Common myeloid progenitor, CD34-positive (primary cell): ENCODE measurements at regions not wholly inside any gene's neighbourhood (a gene's known extent, or its start where the extent isn't known, plus 50 kb on each side); places are given as distances from the start of the nearest gene placed in this dataset.
"Not testable (repeated sequence)": the region's sequence is repeated elsewhere in the genome, so short reads cannot be mapped to it uniquely, and the experiment has no call there.

Experiments used
- CTCF ChIA-PET: fragments of 350-600 bp; sonication (Branson Sonifier 250); formaldehyde crosslinking; loops from one replicate; lab custom pipeline; 2021; ENCODE audit warnings: antibody characterized with exemption; lab: Charles Lee
- POLR2A ChIA-PET: fragments of 350-600 bp; sonication (Branson Sonifier 250); formaldehyde crosslinking; loops from one replicate; lab custom pipeline; 2021; ENCODE audit warnings: antibody characterized with exemption; lab: Charles Lee
- DNase-seq, 3 donors: peaks; one replicate each; pipeline versions ENCODE4 v3.0.0 to v3.0.0-alpha.2; 2013
- H3K27ac ChIP-seq, 2 experiments: 1 replicate in 1 of 2; 2 replicates in 1 of 2; pipeline ENCODE4 v1.7.0; 2013; ENCODE audit warnings: inconsistent platforms in 2 of 2, low read length in 2 of 2, mild to moderate bottlenecking in 2 of 2, low read depth in 1 of 2, moderate library complexity in 1 of 2; ENCODE audit not compliant: severe bottlenecking in 2 of 2, insufficient read depth in 1 of 2, poor library complexity in 1 of 2
- H3K27me3 ChIP-seq, 5 experiments: replicated peaks in 2 of 5; 1 replicate in 3 of 5; 2 replicates in 2 of 5; pipeline versions ENCODE4 v1.6.1 to v1.7.0; 2013; ENCODE audit warnings: low read length in 4 of 5, mild to moderate bottlenecking in 2 of 5, moderate library complexity in 2 of 5, inconsistent platforms in 1 of 5; ENCODE audit not compliant: insufficient read depth in 5 of 5, control insufficient read depth in 4 of 5
- H3K36me3 ChIP-seq, 4 experiments: 1 replicate in 2 of 4; 2 replicates in 2 of 4; pipeline versions ENCODE4 v1.6.1 to v1.7.0; 2013; ENCODE audit warnings: low read length in 3 of 4, control low read depth in 1 of 4, mild to moderate bottlenecking in 1 of 4; ENCODE audit not compliant: control insufficient read depth in 4 of 4, insufficient read depth in 4 of 4
- H3K4me1 ChIP-seq, 4 experiments: 1 replicate in 3 of 4; 2 replicates in 1 of 4; pipeline versions ENCODE4 v1.6.1 to v1.7.1; 2013; ENCODE audit warnings: low read length in 3 of 4, mild to moderate bottlenecking in 3 of 4, control low read depth in 1 of 4, inconsistent platforms in 1 of 4, moderate library complexity in 1 of 4; ENCODE audit not compliant: control insufficient read depth in 4 of 4, insufficient read depth in 4 of 4; ENCODE audit errors: control extremely low read depth in 1 of 4
- H3K4me3 ChIP-seq, 7 experiments: 1 replicate in 4 of 7; 2 replicates in 3 of 7; pipeline versions ENCODE4 v1.5.1 to v1.7.0; 2013; ENCODE audit warnings: mild to moderate bottlenecking in 7 of 7, low read length in 6 of 7, moderate library complexity in 6 of 7, inconsistent platforms in 2 of 7, low read depth in 2 of 7, control low read depth in 1 of 7; ENCODE audit not compliant: insufficient read depth in 4 of 7, control insufficient read depth in 1 of 7; ENCODE audit errors: extremely low read depth in 1 of 7
- H3K9me3 ChIP-seq, 5 experiments: 1 replicate in 4 of 5; 2 replicates in 1 of 5; pipeline versions ENCODE4 v1.6.1 to v1.7.1; 2013; ENCODE audit warnings: low read length in 4 of 5, mild to moderate bottlenecking in 2 of 5, inconsistent platforms in 1 of 5, low read depth in 1 of 5, moderate library complexity in 1 of 5; ENCODE audit not compliant: control insufficient read depth in 4 of 5, insufficient read depth in 2 of 5; ENCODE audit errors: control extremely low read depth in 1 of 5
- WGBS: methylation state at CpG from one replicate; pipeline ENCODE4 v1.1.5; 2013; ENCODE audit not compliant: insufficient coverage; 5-methylcytosine and 5-hydroxymethylcytosine counted together

- no peaks in the 10 kb centered on the region for H3K36me3 ChIP-seq
- 67% methylated on average over 1 of the region's 3 CpGs for WGBS
- peak overlapping the region in 5 of 7 experiments; percentile 9 to 58 (median 30) for H3K4me3 ChIP-seq
- POLR2A ChIA-PET, result no interaction called here
- peaks cover 0 to 4% (median 0%) of the 10 kb centered on the region in 4 experiments for H3K4me1 ChIP-seq
- CTCF ChIA-PET, result interaction anchor here (0.7 kb wide), 1 partner anchor 13 kb away, joined by 3 read pairs; no protein-coding TSS in a partner anchor
- H3K27ac ChIP-seq, result peak overlapping the region; percentile 59 to 76
- H3K27me3 ChIP-seq, result no peaks in the 10 kb centered on the region
- peaks cover 0 to 15% (median 9%) of the 10 kb centered on the region in 5 experiments for H3K9me3 ChIP-seq
- DNase-seq, result peak in 2 of 3 donors; percentile 21 to 37
Measured at GRCh38 chr2:61670591-61671501, 132.7 kb upstream of the XPO1 start.

DNA sequence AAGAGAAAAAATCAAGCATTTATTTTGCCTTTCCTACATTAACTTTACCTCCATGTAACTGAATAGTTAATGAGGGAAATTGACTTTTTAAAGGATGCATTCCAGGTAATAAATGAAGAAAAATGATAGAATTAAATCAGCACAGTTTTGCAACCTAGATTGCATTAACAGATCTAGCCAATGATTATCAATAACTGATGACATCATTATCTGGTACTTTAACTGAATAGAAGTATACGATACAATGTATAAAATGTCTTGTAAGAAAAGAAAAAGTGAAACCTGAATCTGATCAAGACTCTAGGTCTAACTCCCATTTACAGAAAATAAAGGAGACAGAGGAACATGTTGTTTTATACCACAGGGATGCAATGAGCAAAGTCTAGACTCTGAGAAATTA lies 126.0 kb upstream of the XPO1 start:
- CTCF ChIA-PET, result interaction anchor here (0.7 kb wide), 1 partner anchor 16 kb away, joined by 3 read pairs; no protein-coding TSS in a partner anchor
- DNase-seq, result no peak

DNA sequence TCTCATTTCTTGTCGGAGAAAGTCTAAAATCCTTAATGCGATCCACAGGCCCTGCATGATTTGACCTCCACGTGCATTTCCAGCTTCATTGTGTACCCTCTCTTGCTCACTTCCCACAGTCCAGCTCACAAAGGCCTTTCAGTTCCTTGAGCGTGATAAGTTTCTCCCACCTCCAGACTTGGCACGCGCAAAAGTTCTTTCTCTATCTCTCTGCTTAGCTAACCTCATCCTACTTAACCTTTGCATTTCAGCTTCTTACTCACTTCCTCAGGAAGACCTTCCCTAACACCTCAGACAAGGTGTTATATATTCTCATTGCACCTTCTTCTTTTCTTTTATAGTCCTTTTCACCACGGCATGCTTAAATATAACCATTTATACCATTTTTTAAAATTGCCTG lies 124.8 kb upstream of the XPO1 start:
- no peaks in the 10 kb centered on the region for H3K4me1 ChIP-seq
- H3K27ac ChIP-seq, result no peak overlapping the region
- no peak overlapping the region for H3K4me3 ChIP-seq
- ChIA-PET POLR2A (no interaction called here), CTCF (no interaction called here)
- no peaks in the 10 kb centered on the region for H3K36me3 ChIP-seq
- no peaks in the 10 kb centered on the region for H3K27me3 ChIP-seq
- no peak for DNase-seq
- 94% methylated on average over 6 of the region's 7 CpGs for WGBS
- H3K9me3 ChIP-seq, result no peaks in the 10 kb centered on the region

More for the DNA sequence above, 126.0 kb upstream of the XPO1 start:
- Histone ChIP-seq H3K9me3 (no peaks in the 10 kb centered on the region), H3K4me3 (no peak overlapping the region), H3K27me3 (no peaks in the 10 kb centered on the region), H3K4me1 (no peaks in the 10 kb centered on the region), H3K36me3 (no peaks in the 10 kb centered on the region), H3K27ac (no peak overlapping the region)
- POLR2A ChIA-PET, result no interaction called here
- no CpG with 5 or more reads among the region's 1 CpG for WGBS

GRCh38 chr2:61660511-61661388 lies 122.6 kb upstream of the XPO1 start:
- Histone ChIP-seq H3K36me3 (no peaks in the 10 kb centered on the region), H3K9me3 (no peaks in the 10 kb centered on the region), H3K27me3 (no peaks in the 10 kb centered on the region), H3K4me3 (no peak overlapping the region), H3K4me1 (no peaks in the 10 kb centered on the region), H3K27ac (no peak overlapping the region)
- 50% methylated on average over 1 of the region's 4 CpGs for WGBS
- DNase-seq, result no peak
- ChIA-PET POLR2A (no interaction called here), CTCF (interaction anchor here (1.0 to 1.8 kb wide), 6 partner anchors 9 to 526 kb away, joined by 3 to 5 read pairs (median 4); no protein-coding TSS in a partner anchor)

- Histone ChIP-seq H3K27ac (no peak overlapping the region), H3K4me3 (peak overlapping the region in 1 of 7 experiments; percentile 42), H3K27me3 (no peaks in the 10 kb centered on the region), H3K9me3 (no peaks in the 10 kb centered on the region), H3K36me3 (no peaks in the 10 kb centered on the region), H3K4me1 (no peaks in the 10 kb centered on the region)
- ChIA-PET POLR2A (interaction anchor here (0.6 kb wide), 1 partner anchor 95 kb away, joined by 7 read pairs; no protein-coding TSS in a partner anchor), CTCF (interaction anchor here (0.6 to 1.8 kb wide), 6 partner anchors 10 to 524 kb away, joined by 3 to 6 read pairs (median 4); no protein-coding TSS in a partner anchor)
- DNase-seq, result peak; percentile 35 to 52 (median 46)
- 100% methylated on average over 1 of the region's 3 CpGs for WGBS
Measured at GRCh38 chr2:61658841-61659780, 121.0 kb upstream of the XPO1 start.

DNA sequence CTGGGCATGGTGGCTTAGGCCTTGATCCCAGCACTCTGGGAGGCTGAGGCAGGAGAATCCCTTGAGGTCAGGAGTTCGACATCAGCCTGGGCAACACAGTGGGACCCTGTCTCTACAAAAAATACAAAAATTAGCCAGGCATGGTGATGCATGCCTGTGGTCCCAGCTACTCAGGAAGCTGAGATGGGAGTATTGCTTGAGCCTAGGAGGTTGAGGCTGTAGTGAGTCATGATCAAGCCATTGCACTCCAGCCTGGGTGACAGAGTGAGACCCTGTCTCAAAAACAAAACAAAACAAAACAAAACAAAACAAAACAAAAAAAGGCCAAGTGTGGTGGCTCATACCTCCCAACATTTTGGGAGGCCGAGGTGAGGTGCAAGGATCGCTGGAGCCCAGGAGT lies 111.8 kb upstream of the XPO1 start:
- H3K9me3 ChIP-seq, result peaks cover 0 to 13% (median 9%) of the 10 kb centered on the region in 5 experiments
- H3K36me3 ChIP-seq, H3K27ac ChIP-seq, H3K4me3 ChIP-seq, DNase-seq, POLR2A ChIA-PET, H3K27me3 ChIP-seq, CTCF ChIA-PET, H3K4me1 ChIP-seq: not testable (repeated sequence)
- 100% methylated on average over 2 of the region's 3 CpGs for WGBS
